GM23338 (cell line): ENCODE measurements at regions not wholly inside any gene's neighbourhood (a gene's known extent, or its start where the extent isn't known, plus 50 kb on each side); places are given as distances from the start of the nearest gene placed in this dataset.
A peak's percentile ranks its signal among the peaks of the same experiment; 100 is the strongest.

Experiments used
- ATAC-seq: fragments of 200-7000 bp; cut with Tn5 transposase; 3 replicates; pipeline ENCODE4 v1.9.1; 2020
- DNase-seq: peaks from one replicate; pipeline ENCODE4 v3.0.0-alpha.2; 2015; ENCODE audit warnings: low spot score
- H2AFZ ChIP-seq: fragments of 200-600 bp; sonication (generic); 2 replicates; pipeline ENCODE4 v1.8.0; 2016; ENCODE audit warnings: antibody characterized with exemption, mild to moderate bottlenecking, moderate library complexity
- H3F3A ChIP-seq: fragments of 200-600 bp; sonication (generic); replicated peaks from 2 replicates; pipeline ENCODE4 v1.8.0; 2017; ENCODE audit warnings: antibody characterized with exemption, mixed run types, low read depth
- H3K27ac ChIP-seq: fragments of 200-600 bp; sonication (generic); 2 replicates; pipeline ENCODE4 v1.6.1; 2016; ENCODE audit warnings: low read depth
- H3K27me3 ChIP-seq: fragments of 200-600 bp; sonication (generic); 2 replicates; pipeline ENCODE4 v1.8.0; 2016; ENCODE audit warnings: mild to moderate bottlenecking, mixed run types, moderate library complexity; ENCODE audit not compliant: insufficient read depth
- H3K36me3 ChIP-seq: fragments of 200-600 bp; sonication (generic); 2 replicates; pipeline ENCODE4 v1.8.0; 2016; ENCODE audit warnings: mild to moderate bottlenecking; ENCODE audit not compliant: insufficient read depth
- H3K4me1 ChIP-seq: fragments of 200-600 bp; sonication (generic); 2 replicates; pipeline ENCODE4 v1.8.0; 2016; ENCODE audit warnings: mild to moderate bottlenecking, moderate library complexity; ENCODE audit not compliant: insufficient read depth
- H3K4me2 ChIP-seq: fragments of 200-600 bp; sonication (generic); 2 replicates; pipeline ENCODE4 v1.7.1; 2017; ENCODE audit warnings: mixed run types
- H3K4me3 ChIP-seq: fragments of 200-600 bp; sonication (generic); 2 replicates; pipeline ENCODE4 v1.6.1; 2016; ENCODE audit warnings: mixed run types
- H3K79me2 ChIP-seq: fragments of 200-600 bp; sonication (generic); replicated peaks from 2 replicates; pipeline ENCODE4 v1.8.0; 2017; ENCODE audit warnings: mild to moderate bottlenecking; ENCODE audit not compliant: insufficient read depth
- H3K9me2 ChIP-seq: fragments of 200-600 bp; sonication (generic); 2 replicates; pipeline ENCODE4 v1.8.0; 2017; ENCODE audit not compliant: insufficient read depth
- H4K20me1 ChIP-seq: fragments of 200-600 bp; sonication (generic); replicated peaks from 2 replicates; pipeline ENCODE4 v1.8.0; 2017; ENCODE audit warnings: mild to moderate bottlenecking; ENCODE audit not compliant: insufficient read depth
- H3K27ac Mint-ChIP-seq: 2 replicates; pipeline ENCODE4 v1.8.0; 2020; ENCODE audit warnings: inconsistent platforms, mild to moderate bottlenecking, moderate library complexity, mixed read lengths
- H3K27me3 Mint-ChIP-seq: 3 replicates; pipeline ENCODE4 v1.8.0; 2022; ENCODE audit warnings: low read depth, mild to moderate bottlenecking, moderate library complexity, mixed read lengths, inconsistent platforms; ENCODE audit not compliant: insufficient read depth, poor library complexity
- H3K36me3 Mint-ChIP-seq: 3 replicates; pipeline ENCODE4 v1.8.0; 2021; ENCODE audit warnings: low read depth, mild to moderate bottlenecking, inconsistent platforms, moderate library complexity, mixed read lengths
- H3K4me1 Mint-ChIP-seq: 3 replicates; pipeline ENCODE4 v1.8.0; 2020; ENCODE audit warnings: mild to moderate bottlenecking, inconsistent platforms, mixed read lengths
- H3K4me3 Mint-ChIP-seq: 3 replicates; pipeline ENCODE4 v1.8.0; 2021; ENCODE audit warnings: moderate library complexity, mild to moderate bottlenecking, inconsistent platforms, mixed read lengths
- H3K9me3 Mint-ChIP-seq: 3 replicates; pipeline ENCODE4 v1.8.0; 2020; ENCODE audit warnings: moderate library complexity, mild to moderate bottlenecking, inconsistent platforms, mixed read lengths
- CREB1 ChIP-seq: fragments of 250-450 bp; sonication (Bioruptor Pico); IDR thresholded peaks from 2 replicates; pipeline ENCODE4 v1.5.0; 2020; ENCODE audit warnings: low read depth, mild to moderate bottlenecking, moderate library complexity
- EZH2 ChIP-seq: fragments of 200-600 bp; sonication (generic); IDR thresholded peaks from one replicate; pipeline ENCODE4 v1.8.0; 2017; ENCODE audit warnings: antibody characterized with exemption, mild to moderate bottlenecking, low read depth; ENCODE audit not compliant: unreplicated experiment
- EZH2phosphoT487 ChIP-seq: fragments of 200-600 bp; sonication (generic); IDR thresholded peaks from one replicate; pipeline ENCODE4 v1.8.1; 2018; ENCODE audit warnings: antibody characterized with exemption; ENCODE audit not compliant: unreplicated experiment
- POLR2AphosphoS5 ChIP-seq: IDR thresholded peaks from 2 replicates; pipeline ENCODE4 v1.6.1; 2016; ENCODE audit warnings: antibody characterized with exemption, low read depth
- ZNF114 ChIP-seq: fragments of 250-450 bp; sonication (Bioruptor Pico); IDR thresholded peaks from 2 replicates; pipeline ENCODE4 v1.5.0; 2020; ENCODE audit warnings: mild to moderate bottlenecking, moderate library complexity
- ZNF331 ChIP-seq: fragments of 250-450 bp; sonication (Bioruptor Pico); IDR thresholded peaks from 2 replicates; pipeline ENCODE4 v1.5.0; 2020; ENCODE audit warnings: low read depth, mild to moderate bottlenecking, moderate library complexity
- TF ChIP-seq, protein P1 (sequence below): IDR thresholded peaks from one replicate; pipeline ENCODE4 v1.6.1; 2018; ENCODE audit warnings: antibody characterized with exemption; ENCODE audit not compliant: unreplicated experiment
- TF ChIP-seq, protein P2 (sequence below): IDR thresholded peaks from 2 replicates; pipeline ENCODE4 v1.6.1; 2016; ENCODE audit warnings: antibody characterized with exemption
- TF ChIP-seq, protein P3 (sequence below): fragments of 250-450 bp; sonication (Bioruptor Pico); IDR thresholded peaks from 2 replicates; pipeline ENCODE4 v1.5.0; 2020; ENCODE audit warnings: mild to moderate bottlenecking, moderate library complexity
- TF ChIP-seq, protein P4 (sequence below), 2 experiments: fragments of 200-600 bp in 1 of 2; sonication (generic) in 1 of 2; conservative IDR thresholded peaks; 2 replicates each; pipeline versions ENCODE4 v1.5.1 to v1.6.1; 2016 to 2017; ENCODE audit warnings: antibody characterized with exemption in 2 of 2, low read depth in 2 of 2, mild to moderate bottlenecking in 2 of 2, moderate library complexity in 1 of 2

DNA sequence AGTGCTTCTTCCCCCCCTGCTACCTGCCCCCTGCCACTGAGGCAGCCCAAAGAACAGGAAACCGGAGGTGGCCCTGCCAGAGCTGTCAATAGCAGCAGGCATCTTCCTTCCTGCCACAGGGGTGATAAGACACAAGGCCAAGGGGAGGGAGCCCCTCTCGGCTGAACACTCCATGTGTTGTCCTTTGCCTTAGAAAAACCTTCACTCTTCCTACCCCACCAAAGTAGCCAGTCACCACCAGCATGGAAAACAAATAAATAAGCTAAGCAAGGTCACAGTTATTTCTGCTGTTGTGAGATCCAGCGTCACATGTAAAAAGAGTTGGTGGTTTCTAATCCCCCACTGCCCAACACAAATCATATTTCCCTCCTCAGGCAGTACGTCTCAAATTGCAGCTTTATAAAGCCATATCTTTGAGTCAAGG lies 104.8 kb upstream of the DPT start:
- H3K27me3 Mint-ChIP-seq, result no peaks in the 10 kb centered on the region
- H3K9me3 Mint-ChIP-seq, result peaks cover 24% of the 10 kb centered on the region
- ATAC-seq, result no peak; the same call in 2 of the 3 replicates
- Histone ChIP-seq H3K4me2 (no peak overlapping the region), H3K4me1 (peaks cover 7% of the 10 kb centered on the region; the same call in 1 of the 2 replicates), H3K27me3 (no peaks in the 10 kb centered on the region), H3K36me3 (no peaks in the 10 kb centered on the region), H3K79me2 (no peaks in the 10 kb centered on the region), H3K27ac (no peak overlapping the region), H3K9me2 (peaks cover 13% of the 10 kb centered on the region; the same call in 1 of the 2 replicates), H3F3A (no peaks in the 10 kb centered on the region), H4K20me1 (no peaks in the 10 kb centered on the region), H2AFZ (peak overlapping the region; percentile 94), H3K4me3 (no peak overlapping the region)
- peaks cover 27% of the 10 kb centered on the region for H3K4me1 Mint-ChIP-seq
- no peak overlapping the region for H3K4me3 Mint-ChIP-seq
- H3K27ac Mint-ChIP-seq, result peak overlapping the region; percentile 50
- H3K36me3 Mint-ChIP-seq, result 0 out of 3 replicates have a peak, but pooled peaks cover 3% of the 10 kb centered on the region
- DNase-seq, result peak; percentile 2
- TF ChIP-seq ZNF114 (no peak), EZH2 (no peak), POLR2AphosphoS5 (no peak), CREB1 (CRISPR knock-in tag) (no peak), ZNF331 (no peak), EZH2phosphoT487 (no peak)
- TF ChIP-seq, protein P1, sequence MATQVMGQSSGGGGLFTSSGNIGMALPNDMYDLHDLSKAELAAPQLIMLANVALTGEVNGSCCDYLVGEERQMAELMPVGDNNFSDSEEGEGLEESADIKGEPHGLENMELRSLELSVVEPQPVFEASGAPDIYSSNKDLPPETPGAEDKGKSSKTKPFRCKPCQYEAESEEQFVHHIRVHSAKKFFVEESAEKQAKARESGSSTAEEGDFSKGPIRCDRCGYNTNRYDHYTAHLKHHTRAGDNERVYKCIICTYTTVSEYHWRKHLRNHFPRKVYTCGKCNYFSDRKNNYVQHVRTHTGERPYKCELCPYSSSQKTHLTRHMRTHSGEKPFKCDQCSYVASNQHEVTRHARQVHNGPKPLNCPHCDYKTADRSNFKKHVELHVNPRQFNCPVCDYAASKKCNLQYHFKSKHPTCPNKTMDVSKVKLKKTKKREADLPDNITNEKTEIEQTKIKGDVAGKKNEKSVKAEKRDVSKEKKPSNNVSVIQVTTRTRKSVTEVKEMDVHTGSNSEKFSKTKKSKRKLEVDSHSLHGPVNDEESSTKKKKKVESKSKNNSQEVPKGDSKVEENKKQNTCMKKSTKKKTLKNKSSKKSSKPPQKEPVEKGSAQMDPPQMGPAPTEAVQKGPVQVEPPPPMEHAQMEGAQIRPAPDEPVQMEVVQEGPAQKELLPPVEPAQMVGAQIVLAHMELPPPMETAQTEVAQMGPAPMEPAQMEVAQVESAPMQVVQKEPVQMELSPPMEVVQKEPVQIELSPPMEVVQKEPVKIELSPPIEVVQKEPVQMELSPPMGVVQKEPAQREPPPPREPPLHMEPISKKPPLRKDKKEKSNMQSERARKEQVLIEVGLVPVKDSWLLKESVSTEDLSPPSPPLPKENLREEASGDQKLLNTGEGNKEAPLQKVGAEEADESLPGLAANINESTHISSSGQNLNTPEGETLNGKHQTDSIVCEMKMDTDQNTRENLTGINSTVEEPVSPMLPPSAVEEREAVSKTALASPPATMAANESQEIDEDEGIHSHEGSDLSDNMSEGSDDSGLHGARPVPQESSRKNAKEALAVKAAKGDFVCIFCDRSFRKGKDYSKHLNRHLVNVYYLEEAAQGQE, result no peak
- TF ChIP-seq, protein P2, sequence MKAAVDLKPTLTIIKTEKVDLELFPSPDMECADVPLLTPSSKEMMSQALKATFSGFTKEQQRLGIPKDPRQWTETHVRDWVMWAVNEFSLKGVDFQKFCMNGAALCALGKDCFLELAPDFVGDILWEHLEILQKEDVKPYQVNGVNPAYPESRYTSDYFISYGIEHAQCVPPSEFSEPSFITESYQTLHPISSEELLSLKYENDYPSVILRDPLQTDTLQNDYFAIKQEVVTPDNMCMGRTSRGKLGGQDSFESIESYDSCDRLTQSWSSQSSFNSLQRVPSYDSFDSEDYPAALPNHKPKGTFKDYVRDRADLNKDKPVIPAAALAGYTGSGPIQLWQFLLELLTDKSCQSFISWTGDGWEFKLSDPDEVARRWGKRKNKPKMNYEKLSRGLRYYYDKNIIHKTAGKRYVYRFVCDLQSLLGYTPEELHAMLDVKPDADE, result no peak
- TF ChIP-seq, protein P3, sequence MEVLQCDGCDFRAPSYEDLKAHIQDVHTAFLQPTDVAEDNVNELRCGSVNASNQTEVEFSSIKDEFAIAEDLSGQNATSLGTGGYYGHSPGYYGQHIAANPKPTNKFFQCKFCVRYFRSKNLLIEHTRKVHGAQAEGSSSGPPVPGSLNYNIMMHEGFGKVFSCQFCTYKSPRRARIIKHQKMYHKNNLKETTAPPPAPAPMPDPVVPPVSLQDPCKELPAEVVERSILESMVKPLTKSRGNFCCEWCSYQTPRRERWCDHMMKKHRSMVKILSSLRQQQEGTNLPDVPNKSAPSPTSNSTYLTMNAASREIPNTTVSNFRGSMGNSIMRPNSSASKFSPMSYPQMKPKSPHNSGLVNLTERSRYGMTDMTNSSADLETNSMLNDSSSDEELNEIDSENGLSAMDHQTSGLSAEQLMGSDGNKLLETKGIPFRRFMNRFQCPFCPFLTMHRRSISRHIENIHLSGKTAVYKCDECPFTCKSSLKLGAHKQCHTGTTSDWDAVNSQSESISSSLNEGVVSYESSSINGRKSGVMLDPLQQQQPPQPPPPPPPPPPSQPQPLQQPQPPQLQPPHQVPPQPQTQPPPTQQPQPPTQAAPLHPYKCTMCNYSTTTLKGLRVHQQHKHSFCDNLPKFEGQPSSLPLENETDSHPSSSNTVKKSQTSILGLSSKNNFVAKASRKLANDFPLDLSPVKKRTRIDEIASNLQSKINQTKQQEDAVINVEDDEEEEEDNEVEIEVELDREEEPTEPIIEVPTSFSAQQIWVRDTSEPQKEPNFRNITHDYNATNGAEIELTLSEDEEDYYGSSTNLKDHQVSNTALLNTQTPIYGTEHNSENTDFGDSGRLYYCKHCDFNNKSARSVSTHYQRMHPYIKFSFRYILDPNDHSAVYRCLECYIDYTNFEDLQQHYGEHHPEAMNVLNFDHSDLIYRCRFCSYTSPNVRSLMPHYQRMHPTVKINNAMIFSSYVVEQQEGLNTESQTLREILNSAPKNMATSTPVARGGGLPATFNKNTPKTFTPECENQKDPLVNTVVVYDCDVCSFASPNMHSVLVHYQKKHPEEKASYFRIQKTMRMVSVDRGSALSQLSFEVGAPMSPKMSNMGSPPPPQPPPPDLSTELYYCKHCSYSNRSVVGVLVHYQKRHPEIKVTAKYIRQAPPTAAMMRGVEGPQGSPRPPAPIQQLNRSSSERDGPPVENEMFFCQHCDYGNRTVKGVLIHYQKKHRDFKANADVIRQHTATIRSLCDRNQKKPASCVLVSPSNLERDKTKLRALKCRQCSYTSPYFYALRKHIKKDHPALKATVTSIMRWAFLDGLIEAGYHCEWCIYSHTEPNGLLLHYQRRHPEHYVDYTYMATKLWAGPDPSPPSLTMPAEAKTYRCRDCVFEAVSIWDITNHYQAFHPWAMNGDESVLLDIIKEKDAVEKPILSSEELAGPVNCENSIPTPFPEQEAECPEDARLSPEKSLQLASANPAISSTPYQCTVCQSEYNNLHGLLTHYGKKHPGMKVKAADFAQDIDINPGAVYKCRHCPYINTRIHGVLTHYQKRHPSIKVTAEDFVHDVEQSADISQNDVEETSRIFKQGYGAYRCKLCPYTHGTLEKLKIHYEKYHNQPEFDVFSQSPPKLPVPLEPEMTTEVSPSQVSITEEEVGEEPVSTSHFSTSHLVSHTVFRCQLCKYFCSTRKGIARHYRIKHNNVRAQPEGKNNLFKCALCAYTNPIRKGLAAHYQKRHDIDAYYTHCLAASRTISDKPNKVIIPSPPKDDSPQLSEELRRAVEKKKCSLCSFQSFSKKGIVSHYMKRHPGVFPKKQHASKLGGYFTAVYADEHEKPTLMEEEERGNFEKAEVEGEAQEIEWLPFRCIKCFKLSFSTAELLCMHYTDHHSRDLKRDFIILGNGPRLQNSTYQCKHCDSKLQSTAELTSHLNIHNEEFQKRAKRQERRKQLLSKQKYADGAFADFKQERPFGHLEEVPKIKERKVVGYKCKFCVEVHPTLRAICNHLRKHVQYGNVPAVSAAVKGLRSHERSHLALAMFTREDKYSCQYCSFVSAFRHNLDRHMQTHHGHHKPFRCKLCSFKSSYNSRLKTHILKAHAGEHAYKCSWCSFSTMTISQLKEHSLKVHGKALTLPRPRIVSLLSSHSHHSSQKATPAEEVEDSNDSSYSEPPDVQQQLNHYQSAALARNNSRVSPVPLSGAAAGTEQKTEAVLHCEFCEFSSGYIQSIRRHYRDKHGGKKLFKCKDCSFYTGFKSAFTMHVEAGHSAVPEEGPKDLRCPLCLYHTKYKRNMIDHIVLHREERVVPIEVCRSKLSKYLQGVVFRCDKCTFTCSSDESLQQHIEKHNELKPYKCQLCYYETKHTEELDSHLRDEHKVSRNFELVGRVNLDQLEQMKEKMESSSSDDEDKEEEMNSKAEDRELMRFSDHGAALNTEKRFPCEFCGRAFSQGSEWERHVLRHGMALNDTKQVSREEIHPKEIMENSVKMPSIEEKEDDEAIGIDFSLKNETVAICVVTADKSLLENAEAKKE (CRISPR knock-in tag), result no peak
- TF ChIP-seq, protein P4, sequence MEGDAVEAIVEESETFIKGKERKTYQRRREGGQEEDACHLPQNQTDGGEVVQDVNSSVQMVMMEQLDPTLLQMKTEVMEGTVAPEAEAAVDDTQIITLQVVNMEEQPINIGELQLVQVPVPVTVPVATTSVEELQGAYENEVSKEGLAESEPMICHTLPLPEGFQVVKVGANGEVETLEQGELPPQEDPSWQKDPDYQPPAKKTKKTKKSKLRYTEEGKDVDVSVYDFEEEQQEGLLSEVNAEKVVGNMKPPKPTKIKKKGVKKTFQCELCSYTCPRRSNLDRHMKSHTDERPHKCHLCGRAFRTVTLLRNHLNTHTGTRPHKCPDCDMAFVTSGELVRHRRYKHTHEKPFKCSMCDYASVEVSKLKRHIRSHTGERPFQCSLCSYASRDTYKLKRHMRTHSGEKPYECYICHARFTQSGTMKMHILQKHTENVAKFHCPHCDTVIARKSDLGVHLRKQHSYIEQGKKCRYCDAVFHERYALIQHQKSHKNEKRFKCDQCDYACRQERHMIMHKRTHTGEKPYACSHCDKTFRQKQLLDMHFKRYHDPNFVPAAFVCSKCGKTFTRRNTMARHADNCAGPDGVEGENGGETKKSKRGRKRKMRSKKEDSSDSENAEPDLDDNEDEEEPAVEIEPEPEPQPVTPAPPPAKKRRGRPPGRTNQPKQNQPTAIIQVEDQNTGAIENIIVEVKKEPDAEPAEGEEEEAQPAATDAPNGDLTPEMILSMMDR (conservative IDR thresholded peaks at IDR 0.05; ENCODE audit: low read depth in 2 of 2), result no peak
